ENCODE measurements at regions not wholly inside any gene's neighbourhood (a gene's known extent, or its start where the extent isn't known, plus 50 kb on each side); places are given as distances from the start of the nearest gene placed in this dataset.

DNA sequence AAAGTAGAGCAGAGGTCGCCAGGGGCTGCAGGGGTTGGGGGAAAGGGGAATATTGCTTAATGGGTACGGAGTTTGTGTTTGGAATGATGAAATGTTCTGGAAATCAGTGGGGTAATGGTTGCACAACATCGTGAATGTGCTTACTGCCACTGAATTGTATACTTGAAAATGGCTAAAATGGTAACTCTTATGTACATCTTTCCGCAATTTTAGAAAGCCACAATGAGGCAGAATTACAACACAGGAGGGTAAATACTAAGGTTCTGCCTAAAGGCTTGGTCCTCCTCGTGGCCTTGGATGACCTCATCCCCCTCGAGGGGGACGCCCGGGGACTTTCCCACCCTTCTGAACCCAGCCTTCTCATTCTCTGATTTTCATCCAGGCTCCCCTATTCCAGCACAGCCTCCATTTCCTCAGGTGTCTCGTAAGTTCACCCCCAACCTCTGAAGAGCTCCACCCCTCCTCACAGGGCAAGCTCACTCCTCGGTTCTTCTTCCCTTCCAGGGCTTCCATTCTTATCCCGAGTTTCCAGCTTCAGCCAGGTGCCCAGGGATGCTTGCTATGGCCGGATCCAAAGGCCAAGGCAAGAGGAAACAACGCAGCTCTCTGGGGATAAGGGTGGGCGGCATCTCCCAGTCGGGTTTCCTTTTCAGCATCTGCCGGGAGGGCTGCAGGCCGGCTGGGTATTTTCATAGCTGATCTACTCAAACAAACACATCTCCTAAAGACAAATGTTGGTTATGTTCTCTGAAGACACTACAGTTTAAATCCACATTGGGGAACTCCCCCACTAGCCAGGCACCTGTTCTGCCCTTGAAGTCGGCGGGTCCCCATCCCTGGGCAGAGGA is 71.3 kb upstream of the ACSL1 start:
- Histone ChIP-seq H3K9me3 (no peaks in the 10 kb centered on the region), H3K27ac (no peak overlapping the region), H3K4me1 (peaks cover 14 to 22% of the 10 kb centered on the region in 2 donors), H3K27me3 (no peaks in the 10 kb centered on the region), H3K36me3 (no peaks in the 10 kb centered on the region), H3K4me3 (no peak overlapping the region)
- TF ChIP-seq, protein P1, sequence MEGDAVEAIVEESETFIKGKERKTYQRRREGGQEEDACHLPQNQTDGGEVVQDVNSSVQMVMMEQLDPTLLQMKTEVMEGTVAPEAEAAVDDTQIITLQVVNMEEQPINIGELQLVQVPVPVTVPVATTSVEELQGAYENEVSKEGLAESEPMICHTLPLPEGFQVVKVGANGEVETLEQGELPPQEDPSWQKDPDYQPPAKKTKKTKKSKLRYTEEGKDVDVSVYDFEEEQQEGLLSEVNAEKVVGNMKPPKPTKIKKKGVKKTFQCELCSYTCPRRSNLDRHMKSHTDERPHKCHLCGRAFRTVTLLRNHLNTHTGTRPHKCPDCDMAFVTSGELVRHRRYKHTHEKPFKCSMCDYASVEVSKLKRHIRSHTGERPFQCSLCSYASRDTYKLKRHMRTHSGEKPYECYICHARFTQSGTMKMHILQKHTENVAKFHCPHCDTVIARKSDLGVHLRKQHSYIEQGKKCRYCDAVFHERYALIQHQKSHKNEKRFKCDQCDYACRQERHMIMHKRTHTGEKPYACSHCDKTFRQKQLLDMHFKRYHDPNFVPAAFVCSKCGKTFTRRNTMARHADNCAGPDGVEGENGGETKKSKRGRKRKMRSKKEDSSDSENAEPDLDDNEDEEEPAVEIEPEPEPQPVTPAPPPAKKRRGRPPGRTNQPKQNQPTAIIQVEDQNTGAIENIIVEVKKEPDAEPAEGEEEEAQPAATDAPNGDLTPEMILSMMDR (IDR thresholded peaks at IDR 0.05 in 4 of 5, conservative IDR thresholded peaks at IDR 0.05 in 1 of 5) = no peak
- TF ChIP-seq POLR2A (IDR thresholded peaks at IDR 0.05) = no peak
- ATAC-seq (peak in 1 of 2 donors; percentile 8), DNase-seq (no peak)
- intact Hi-C loops (cut with DNase I; ENCODE audit: low total_unique reads) = no loop called here
- in situ Hi-C loops (cut with MboI; ENCODE audit: low sequenced_read_pairs in 4 of 4) = no loop called here

DNA sequence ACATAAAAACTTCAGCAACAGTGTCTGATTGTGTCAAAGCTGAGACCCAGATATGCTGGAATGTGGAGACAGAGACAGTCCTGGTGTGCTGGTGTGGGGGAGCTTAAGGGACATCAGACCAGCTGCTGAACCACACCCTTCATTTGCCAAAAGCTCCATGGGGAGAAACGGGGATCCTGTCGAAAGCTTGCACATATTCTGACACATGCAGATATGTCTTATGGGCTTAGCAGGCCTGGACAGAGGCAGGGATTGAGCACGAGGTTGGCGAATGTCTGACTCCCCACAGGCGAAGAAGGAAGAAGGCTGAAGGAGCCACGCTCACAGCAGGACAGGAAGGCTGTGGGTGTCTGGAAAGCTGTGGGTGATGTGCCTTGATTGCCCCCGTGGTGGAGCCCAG is 72.1 kb upstream of the ACSL1 start:
- in situ Hi-C loops (cut with MboI; ENCODE audit: low sequenced_read_pairs in 4 of 4) = no loop called here
- Histone ChIP-seq H3K4me3 (no peak overlapping the region), H3K4me1 (peaks cover 14 to 22% of the 10 kb centered on the region in 2 donors), H3K36me3 (no peaks in the 10 kb centered on the region), H3K27ac (no peak overlapping the region), H3K27me3 (no peaks in the 10 kb centered on the region), H3K9me3 (no peaks in the 10 kb centered on the region)
- DNase-seq = no peak
- no peak for TF ChIP-seq POLR2A (IDR thresholded peaks at IDR 0.05)
- TF ChIP-seq, protein P1 (IDR thresholded peaks at IDR 0.05 in 4 of 5, conservative IDR thresholded peaks at IDR 0.05 in 1 of 5) = no peak
- intact Hi-C loops (cut with DNase I; ENCODE audit: low total_unique reads) = no loop called here
- ATAC-seq = no peak

DNA sequence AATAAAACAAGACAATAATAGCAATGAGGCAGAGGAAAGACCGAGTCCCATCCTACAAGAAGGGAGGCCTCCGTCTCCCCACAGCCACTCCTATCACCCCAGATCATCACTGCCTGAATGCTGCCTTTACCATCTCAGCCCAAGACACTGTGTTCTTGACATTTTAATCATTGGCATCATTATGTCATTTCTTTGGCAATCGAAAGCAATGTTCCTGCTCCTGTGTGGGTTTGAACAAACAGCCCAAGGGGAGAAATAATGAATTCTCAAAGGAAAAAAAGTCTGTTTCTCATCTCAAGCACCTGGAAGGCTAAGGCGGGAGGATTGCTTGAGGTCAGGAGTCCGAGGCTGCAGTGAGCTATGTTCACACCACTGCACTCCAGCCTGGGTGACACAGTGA is 73.0 kb upstream of the ACSL1 start:
- no peaks in the 10 kb centered on the region for H3K36me3 ChIP-seq
- intact Hi-C loops (cut with DNase I; ENCODE audit: low total_unique reads) (no loop called here), in situ Hi-C loops (cut with MboI; ENCODE audit: low sequenced_read_pairs in 4 of 4) (no loop called here)
- no peak for TF ChIP-seq POLR2A (IDR thresholded peaks at IDR 0.05)
- TF ChIP-seq, protein P1 (IDR thresholded peaks at IDR 0.05 in 4 of 5, conservative IDR thresholded peaks at IDR 0.05 in 1 of 5) = no peak
- no peak overlapping the region for H3K27ac ChIP-seq
- no peak overlapping the region for H3K4me3 ChIP-seq
- no peaks in the 10 kb centered on the region for H3K27me3 ChIP-seq
- H3K9me3 ChIP-seq = no peaks in the 10 kb centered on the region
- peaks cover 14 to 22% of the 10 kb centered on the region in 2 donors for H3K4me1 ChIP-seq
- DNase-seq (no peak), ATAC-seq (no peak)

DNA sequence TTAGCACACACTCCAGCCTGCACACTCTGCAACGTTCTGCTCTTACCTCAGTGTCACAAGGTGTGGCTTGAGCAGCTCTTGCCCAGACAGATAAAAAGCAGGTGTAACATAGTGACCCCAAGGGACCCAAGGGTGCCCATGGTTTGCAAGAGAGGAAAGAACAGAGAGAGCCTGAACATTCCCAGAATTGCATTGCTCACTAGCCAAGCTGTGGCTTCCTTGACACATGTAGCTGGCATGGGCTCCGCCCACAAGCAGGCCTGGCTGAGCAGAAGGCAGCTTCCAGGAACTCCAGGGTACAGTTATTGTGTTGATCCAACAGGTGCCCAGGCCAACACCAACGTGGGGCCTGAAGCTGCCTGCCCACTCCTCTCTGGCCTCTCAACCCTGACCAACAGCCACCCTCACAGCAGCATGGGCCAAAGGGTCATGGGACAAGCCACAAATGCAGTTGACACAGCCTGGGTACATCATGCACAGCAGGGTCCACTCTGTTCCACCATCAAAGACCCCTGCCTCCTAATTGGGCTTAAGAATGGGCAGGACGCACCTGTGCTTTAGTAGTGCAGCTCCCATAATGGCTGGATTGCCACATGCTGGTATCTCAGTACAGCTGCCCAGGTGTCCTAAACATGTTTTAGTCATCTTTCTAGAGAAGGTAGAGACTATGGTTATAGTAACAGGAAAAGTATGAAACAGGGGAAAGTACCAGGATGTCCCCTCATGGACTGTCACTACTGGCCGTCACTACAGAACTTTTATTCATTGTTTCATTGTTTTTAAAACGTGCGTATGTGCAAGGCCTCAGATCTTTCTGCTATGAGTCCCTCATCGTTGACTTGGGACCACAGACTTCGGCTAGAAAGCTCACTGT is 73.7 kb upstream of the ACSL1 start:
- Histone ChIP-seq H3K4me3 (no peak overlapping the region), H3K9me3 (no peaks in the 10 kb centered on the region), H3K4me1 (peaks cover 11 to 18% of the 10 kb centered on the region in 2 donors), H3K36me3 (no peaks in the 10 kb centered on the region), H3K27me3 (no peaks in the 10 kb centered on the region), H3K27ac (peak overlapping the region in 1 of 4 donors; percentile 41)
- in situ Hi-C loops (cut with MboI; ENCODE audit: low sequenced_read_pairs in 4 of 4) (no loop called here), intact Hi-C loops (cut with DNase I; ENCODE audit: low total_unique reads) (no loop called here)
- ATAC-seq (peak; percentile 27 to 74), DNase-seq (peak in 1 of 2 donors; percentile 60)
- TF ChIP-seq, protein P1 (IDR thresholded peaks at IDR 0.05 in 4 of 5, conservative IDR thresholded peaks at IDR 0.05 in 1 of 5) = no peak
- no peak for TF ChIP-seq POLR2A (IDR thresholded peaks at IDR 0.05)

All from gastrocnemius medialis (tissue), 4 donors.